Loucy (cell line): ENCODE measurements at regions not wholly inside any gene's neighbourhood (a gene's known extent, or its start where the extent isn't known, plus 50 kb on each side); places are given as distances from the start of the nearest gene placed in this dataset.

ENCODE experiments used
- H2AFZ ChIP-seq: fragments of 200-600 bp; sonication (generic); 2 replicates; pipeline ENCODE4 v1.6.0; 2016; ENCODE audit warnings: antibody characterized with exemption, mild to moderate bottlenecking, low read length, moderate library complexity
- H3F3A ChIP-seq: fragments of 200-600 bp; 2 replicates; pipeline ENCODE4 v1.6.0; 2016; ENCODE audit warnings: antibody characterized with exemption, low read depth, mild to moderate bottlenecking
- H3K27me3 ChIP-seq: fragments of 200-600 bp; sonication (generic); 2 replicates; pipeline ENCODE4 v1.6.1; 2014; ENCODE audit warnings: low read length, mild to moderate bottlenecking; ENCODE audit not compliant: insufficient read depth, poor library complexity, severe bottlenecking
- H3K36me3 ChIP-seq: fragments of 200-600 bp; sonication (generic); 2 replicates; pipeline ENCODE4 v1.6.1; 2016; ENCODE audit warnings: low read length; ENCODE audit not compliant: insufficient read depth
- H3K4me1 ChIP-seq: fragments of 200-600 bp; sonication (generic); 2 replicates; pipeline ENCODE4 v1.5.1; 2014; ENCODE audit warnings: low read length, mild to moderate bottlenecking; ENCODE audit not compliant: insufficient read depth, poor library complexity, severe bottlenecking
- H3K4me2 ChIP-seq: fragments of 200-600 bp; sonication (generic); 2 replicates; pipeline ENCODE4 v1.6.0; 2014; ENCODE audit warnings: antibody characterized with exemption, low read length, low read depth, mild to moderate bottlenecking; ENCODE audit not compliant: poor library complexity, severe bottlenecking
- H3K4me3 ChIP-seq: fragments of 200-600 bp; sonication (generic); 2 replicates; pipeline ENCODE4 v1.5.1; 2014; ENCODE audit warnings: low read length, mild to moderate bottlenecking, mixed read lengths; ENCODE audit not compliant: poor library complexity, severe bottlenecking
- H3K79me2 ChIP-seq: fragments of 200-600 bp; sonication (generic); 2 replicates; pipeline ENCODE4 v1.6.1; 2014; ENCODE audit warnings: low read length; ENCODE audit not compliant: insufficient read depth
- H3K9ac ChIP-seq: fragments of 200-600 bp; sonication (generic); 2 replicates; pipeline ENCODE4 v1.6.0; 2014; ENCODE audit warnings: mild to moderate bottlenecking, low read depth, low read length, moderate library complexity; ENCODE audit not compliant: poor library complexity, severe bottlenecking
- H3K9me2 ChIP-seq: fragments of 200-600 bp; sonication (generic); replicated peaks from 2 replicates; pipeline ENCODE4 v1.6.1; 2016; ENCODE audit warnings: low read depth, low read length, mixed read lengths
- H3K9me3 ChIP-seq: fragments of 200-600 bp; sonication (generic); 2 replicates; pipeline ENCODE4 v1.6.1; 2014; ENCODE audit warnings: mild to moderate bottlenecking, antibody characterized with exemption, low read length, low read depth; ENCODE audit not compliant: insufficient read depth
- H4K20me1 ChIP-seq: fragments of 200-600 bp; sonication (generic); 2 replicates; pipeline ENCODE4 v1.6.0; 2014; ENCODE audit warnings: antibody characterized with exemption, low read length, mild to moderate bottlenecking; ENCODE audit not compliant: insufficient read depth, poor library complexity, severe bottlenecking
- EZH2phosphoT487 ChIP-seq: fragments of 200-600 bp; IDR thresholded peaks from 2 replicates; pipeline ENCODE4 v1.6.1; 2018; ENCODE audit warnings: antibody characterized with exemption, mild to moderate bottlenecking, moderate library complexity, borderline replicate concordance
- TF ChIP-seq, protein P1 (sequence below): fragments of 200-600 bp; sonication (generic); conservative IDR thresholded peaks from 2 replicates; pipeline ENCODE4 v1.5.1; 2014; ENCODE audit warnings: mild to moderate bottlenecking, antibody characterized with exemption, low read length

DNA sequence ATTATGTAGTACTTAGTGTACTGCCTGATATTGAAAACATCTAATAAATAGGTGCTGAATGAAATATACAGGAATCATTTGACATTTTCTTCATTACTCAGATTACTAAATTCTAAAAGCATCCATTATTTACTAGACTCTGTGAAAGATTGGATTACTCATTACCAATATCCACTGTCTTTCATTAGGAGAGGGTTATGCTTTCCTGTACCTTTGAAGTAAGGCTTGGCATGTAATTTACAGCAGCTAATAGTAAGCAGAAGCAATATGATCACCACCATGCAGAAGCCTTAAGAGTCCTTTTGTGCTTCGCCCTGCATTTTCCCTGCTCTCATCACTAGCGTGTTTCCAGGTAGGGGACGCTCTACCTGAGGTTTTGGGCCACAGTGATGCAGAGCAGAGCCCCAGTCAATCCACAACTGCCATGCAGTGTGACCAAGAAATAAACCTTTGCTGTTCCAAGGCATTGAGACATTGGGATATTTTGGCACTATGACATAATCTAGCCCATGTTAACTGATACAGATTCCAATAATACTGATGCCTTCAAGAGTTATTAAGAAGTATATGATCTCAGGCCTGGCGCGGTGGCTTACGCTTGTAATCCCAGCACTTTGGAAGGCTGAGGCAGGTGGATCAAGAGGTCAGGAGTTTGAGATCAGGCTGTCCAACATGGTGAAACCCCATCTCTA lies 502.8 kb upstream of the MARCKS start:
- no peak overlapping the region for H2AFZ ChIP-seq
- H3K4me3 ChIP-seq = no peak overlapping the region
- no peak overlapping the region for H3K9ac ChIP-seq
- H3K9me2 ChIP-seq = no peaks in the 10 kb centered on the region
- H3K79me2 ChIP-seq = no peaks in the 10 kb centered on the region
- TF ChIP-seq, protein P1, sequence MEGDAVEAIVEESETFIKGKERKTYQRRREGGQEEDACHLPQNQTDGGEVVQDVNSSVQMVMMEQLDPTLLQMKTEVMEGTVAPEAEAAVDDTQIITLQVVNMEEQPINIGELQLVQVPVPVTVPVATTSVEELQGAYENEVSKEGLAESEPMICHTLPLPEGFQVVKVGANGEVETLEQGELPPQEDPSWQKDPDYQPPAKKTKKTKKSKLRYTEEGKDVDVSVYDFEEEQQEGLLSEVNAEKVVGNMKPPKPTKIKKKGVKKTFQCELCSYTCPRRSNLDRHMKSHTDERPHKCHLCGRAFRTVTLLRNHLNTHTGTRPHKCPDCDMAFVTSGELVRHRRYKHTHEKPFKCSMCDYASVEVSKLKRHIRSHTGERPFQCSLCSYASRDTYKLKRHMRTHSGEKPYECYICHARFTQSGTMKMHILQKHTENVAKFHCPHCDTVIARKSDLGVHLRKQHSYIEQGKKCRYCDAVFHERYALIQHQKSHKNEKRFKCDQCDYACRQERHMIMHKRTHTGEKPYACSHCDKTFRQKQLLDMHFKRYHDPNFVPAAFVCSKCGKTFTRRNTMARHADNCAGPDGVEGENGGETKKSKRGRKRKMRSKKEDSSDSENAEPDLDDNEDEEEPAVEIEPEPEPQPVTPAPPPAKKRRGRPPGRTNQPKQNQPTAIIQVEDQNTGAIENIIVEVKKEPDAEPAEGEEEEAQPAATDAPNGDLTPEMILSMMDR = no peak
- no peak for TF ChIP-seq EZH2phosphoT487
- H3K27me3 ChIP-seq = no peaks in the 10 kb centered on the region
- H4K20me1 ChIP-seq = no peaks in the 10 kb centered on the region
- H3K9me3 ChIP-seq = no peaks in the 10 kb centered on the region
- H3K4me1 ChIP-seq = no peaks in the 10 kb centered on the region
- H3K36me3 ChIP-seq = no peaks in the 10 kb centered on the region
- no peak overlapping the region for H3K4me2 ChIP-seq
- no peaks in the 10 kb centered on the region for H3F3A ChIP-seq

DNA sequence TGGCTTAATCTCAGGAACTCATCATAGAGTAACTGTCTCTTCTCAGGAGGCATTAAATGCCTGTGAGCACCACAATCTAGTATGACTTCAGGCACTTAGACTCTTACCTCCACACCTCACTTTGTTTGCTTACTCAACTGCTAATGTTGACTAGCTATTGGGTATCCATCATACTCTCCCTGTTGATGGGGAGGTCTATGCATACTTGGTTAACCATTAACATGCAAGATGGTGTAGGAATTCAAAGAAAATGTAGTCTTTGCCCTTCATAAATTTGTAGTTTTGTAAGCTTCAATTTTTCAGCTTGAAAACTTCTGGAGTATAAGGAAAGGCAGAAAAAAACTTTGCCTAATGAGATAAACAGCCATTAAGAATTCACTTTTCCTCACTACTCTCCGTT lies 501.0 kb upstream of the MARCKS start:
- Histone ChIP-seq H3K9me2 (no peaks in the 10 kb centered on the region), H3K4me3 (no peak overlapping the region), H3K9ac (no peak overlapping the region), H2AFZ (no peak overlapping the region), H3K9me3 (no peaks in the 10 kb centered on the region), H3K36me3 (no peaks in the 10 kb centered on the region), H4K20me1 (no peaks in the 10 kb centered on the region), H3K4me2 (no peak overlapping the region), H3F3A (no peaks in the 10 kb centered on the region), H3K79me2 (no peaks in the 10 kb centered on the region), H3K27me3 (no peaks in the 10 kb centered on the region), H3K4me1 (no peaks in the 10 kb centered on the region)
- no peak for TF ChIP-seq EZH2phosphoT487
- TF ChIP-seq, protein P1 = no peak

DNA sequence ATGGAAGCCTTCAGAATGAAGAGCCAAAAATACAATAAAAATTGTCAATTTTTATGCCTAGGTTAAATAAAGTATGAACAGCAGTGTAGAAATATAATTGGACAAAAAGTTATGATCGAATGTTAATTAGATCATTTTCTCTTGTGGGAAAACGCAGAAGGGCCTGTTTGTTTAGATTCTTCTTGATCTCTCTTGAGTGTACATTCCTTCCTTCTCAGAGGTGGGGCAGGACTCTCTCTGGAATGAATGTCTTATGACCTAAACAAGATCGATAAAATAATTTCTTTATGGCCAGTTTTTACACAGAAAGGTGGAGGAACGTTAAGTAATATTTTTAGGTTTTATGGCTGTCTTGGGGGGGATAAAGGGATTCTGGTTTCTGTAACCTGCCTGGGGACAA lies 500.1 kb upstream of the MARCKS start:
- Histone ChIP-seq H3K36me3 (no peaks in the 10 kb centered on the region), H3K9me3 (no peaks in the 10 kb centered on the region), H3F3A (no peaks in the 10 kb centered on the region), H3K9me2 (no peaks in the 10 kb centered on the region), H3K27me3 (no peaks in the 10 kb centered on the region), H4K20me1 (no peaks in the 10 kb centered on the region), H3K9ac (no peak overlapping the region), H3K4me1 (no peaks in the 10 kb centered on the region), H3K4me2 (no peak overlapping the region), H2AFZ (no peak overlapping the region), H3K4me3 (no peak overlapping the region), H3K79me2 (no peaks in the 10 kb centered on the region)
- TF ChIP-seq EZH2phosphoT487 = no peak
- TF ChIP-seq, protein P1 = no peak
